ENCODE measurements at regions not wholly inside any gene's neighbourhood (a gene's known extent, or its start where the extent isn't known, plus 50 kb on each side); places are given as distances from the start of the nearest gene placed in this dataset.

DNA sequence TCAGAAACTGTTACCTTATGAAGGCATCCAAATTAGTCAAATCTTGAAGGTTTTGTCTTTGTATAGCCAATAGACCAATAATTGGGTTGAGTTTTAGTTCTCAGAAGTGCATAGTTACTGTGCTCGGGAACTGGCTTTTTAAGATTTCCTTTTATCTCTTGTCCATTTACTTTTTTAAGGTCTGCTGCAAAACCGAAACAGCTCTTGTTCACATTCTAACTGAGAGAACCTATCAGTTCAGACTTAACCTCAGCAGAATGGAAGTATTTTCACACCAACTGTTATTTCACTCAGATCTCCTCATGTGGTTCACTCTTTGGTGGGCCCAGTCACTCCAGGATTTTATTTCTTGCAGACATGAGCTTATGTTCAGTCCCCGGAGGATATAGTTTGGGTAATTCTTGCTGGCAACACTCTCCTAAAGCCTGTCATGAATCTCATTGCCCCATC lies 55.5 kb downstream of the TPBG start:
- no peak overlapping the region for H3K4me3 Mint-ChIP-seq (ENCODE audit: unreplicated experiment)
- H3K9me3 Mint-ChIP-seq (ENCODE audit: unreplicated experiment): no peaks in the 10 kb centered on the region
- H3K27ac Mint-ChIP-seq (ENCODE audit: unreplicated experiment): no peak overlapping the region
- H3K36me3 Mint-ChIP-seq (ENCODE audit: unreplicated experiment): no peaks in the 10 kb centered on the region
- TF ChIP-seq, protein P1, sequence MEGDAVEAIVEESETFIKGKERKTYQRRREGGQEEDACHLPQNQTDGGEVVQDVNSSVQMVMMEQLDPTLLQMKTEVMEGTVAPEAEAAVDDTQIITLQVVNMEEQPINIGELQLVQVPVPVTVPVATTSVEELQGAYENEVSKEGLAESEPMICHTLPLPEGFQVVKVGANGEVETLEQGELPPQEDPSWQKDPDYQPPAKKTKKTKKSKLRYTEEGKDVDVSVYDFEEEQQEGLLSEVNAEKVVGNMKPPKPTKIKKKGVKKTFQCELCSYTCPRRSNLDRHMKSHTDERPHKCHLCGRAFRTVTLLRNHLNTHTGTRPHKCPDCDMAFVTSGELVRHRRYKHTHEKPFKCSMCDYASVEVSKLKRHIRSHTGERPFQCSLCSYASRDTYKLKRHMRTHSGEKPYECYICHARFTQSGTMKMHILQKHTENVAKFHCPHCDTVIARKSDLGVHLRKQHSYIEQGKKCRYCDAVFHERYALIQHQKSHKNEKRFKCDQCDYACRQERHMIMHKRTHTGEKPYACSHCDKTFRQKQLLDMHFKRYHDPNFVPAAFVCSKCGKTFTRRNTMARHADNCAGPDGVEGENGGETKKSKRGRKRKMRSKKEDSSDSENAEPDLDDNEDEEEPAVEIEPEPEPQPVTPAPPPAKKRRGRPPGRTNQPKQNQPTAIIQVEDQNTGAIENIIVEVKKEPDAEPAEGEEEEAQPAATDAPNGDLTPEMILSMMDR (IDR thresholded peaks at IDR 0.05): no peak
- no peak for DNase-seq (ENCODE audit: extremely low spot score, unreplicated experiment)
- peaks cover 9% of the 10 kb centered on the region for H3K27me3 Mint-ChIP-seq (ENCODE audit: unreplicated experiment)
- H3K4me1 Mint-ChIP-seq (ENCODE audit: unreplicated experiment): peaks cover 12% of the 10 kb centered on the region

DNA sequence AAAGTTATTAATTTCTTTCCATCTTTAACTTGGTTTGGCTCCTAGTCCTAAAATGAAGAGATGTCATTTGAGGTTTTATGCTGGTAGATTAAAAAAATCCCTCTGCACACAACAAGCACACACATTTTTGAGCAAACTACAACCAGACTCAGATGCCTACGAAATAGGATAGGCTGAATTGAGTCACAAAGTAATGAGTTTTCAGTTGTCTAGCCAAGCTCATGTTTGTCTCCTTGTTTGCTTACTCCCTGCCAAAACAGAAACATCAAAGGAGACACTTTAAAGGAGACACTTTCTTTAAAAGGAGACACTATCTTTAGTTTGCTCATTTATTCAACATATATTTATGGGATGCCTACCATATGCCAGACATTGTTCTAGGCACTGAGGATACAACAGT lies 56.2 kb downstream of the TPBG start:
- H3K36me3 Mint-ChIP-seq (ENCODE audit: unreplicated experiment): no peaks in the 10 kb centered on the region
- no peak overlapping the region for H3K27ac Mint-ChIP-seq (ENCODE audit: unreplicated experiment)
- H3K4me3 Mint-ChIP-seq (ENCODE audit: unreplicated experiment): no peak overlapping the region
- H3K27me3 Mint-ChIP-seq (ENCODE audit: unreplicated experiment): peaks cover 13% of the 10 kb centered on the region
- H3K4me1 Mint-ChIP-seq (ENCODE audit: unreplicated experiment): peaks cover 12% of the 10 kb centered on the region
- DNase-seq (ENCODE audit: extremely low spot score, unreplicated experiment): no peak
- no peaks in the 10 kb centered on the region for H3K9me3 Mint-ChIP-seq (ENCODE audit: unreplicated experiment)
- TF ChIP-seq, protein P1 (IDR thresholded peaks at IDR 0.05): no peak

DNA sequence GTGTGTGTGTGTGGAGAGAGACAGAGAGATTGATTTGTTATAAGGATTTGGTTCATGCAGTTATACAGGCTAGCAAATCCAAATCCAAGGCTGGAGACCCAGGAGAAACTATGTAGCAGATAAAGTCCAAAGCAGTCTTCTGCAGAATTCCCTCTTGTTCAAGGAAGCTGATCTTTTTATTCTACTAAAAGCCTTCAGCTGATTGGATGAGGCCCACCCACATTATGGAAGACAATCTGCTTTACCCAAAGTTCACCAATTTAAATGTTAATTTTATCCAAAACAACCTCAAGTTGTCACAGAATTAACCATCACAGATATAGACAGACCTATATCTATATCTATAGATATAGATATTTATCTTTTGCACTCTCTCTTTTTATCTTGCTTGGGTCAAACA lies 67.0 kb downstream of the TPBG start:
- no peak for DNase-seq (ENCODE audit: extremely low spot score, unreplicated experiment)
- H3K4me3 Mint-ChIP-seq (ENCODE audit: unreplicated experiment): no peak overlapping the region
- peaks cover 16% of the 10 kb centered on the region for H3K27me3 Mint-ChIP-seq (ENCODE audit: unreplicated experiment)
- no peaks in the 10 kb centered on the region for H3K36me3 Mint-ChIP-seq (ENCODE audit: unreplicated experiment)
- no peak overlapping the region for H3K27ac Mint-ChIP-seq (ENCODE audit: unreplicated experiment)
- H3K4me1 Mint-ChIP-seq (ENCODE audit: unreplicated experiment): no peaks in the 10 kb centered on the region
- no peaks in the 10 kb centered on the region for H3K9me3 Mint-ChIP-seq (ENCODE audit: unreplicated experiment)
- TF ChIP-seq, protein P1 (IDR thresholded peaks at IDR 0.05): no peak

DNA sequence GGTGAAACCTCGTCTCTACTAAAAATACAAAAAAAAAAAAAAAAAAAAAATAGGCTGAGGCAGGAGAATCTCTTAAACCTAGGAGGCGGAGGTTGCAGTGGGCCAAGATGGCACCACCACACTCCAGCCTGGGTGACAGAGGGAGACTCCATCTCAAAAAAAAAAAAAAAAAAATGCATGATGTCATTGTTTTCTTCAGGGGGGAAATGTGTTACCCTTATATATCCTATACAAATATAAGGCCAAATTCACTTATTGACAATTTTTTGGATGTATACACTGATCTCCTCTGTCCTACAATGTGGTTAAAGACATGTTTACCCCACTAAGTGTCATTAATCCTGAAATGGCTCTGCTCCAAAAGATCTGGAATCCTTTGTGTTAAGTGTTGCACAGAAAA lies 73.1 kb downstream of the TPBG start:
- H3K36me3 Mint-ChIP-seq (ENCODE audit: unreplicated experiment): no peaks in the 10 kb centered on the region
- H3K4me1 Mint-ChIP-seq (ENCODE audit: unreplicated experiment): peaks cover 12% of the 10 kb centered on the region
- no peaks in the 10 kb centered on the region for H3K9me3 Mint-ChIP-seq (ENCODE audit: unreplicated experiment)
- H3K27me3 Mint-ChIP-seq (ENCODE audit: unreplicated experiment): peaks cover 39% of the 10 kb centered on the region
- no peak overlapping the region for H3K4me3 Mint-ChIP-seq (ENCODE audit: unreplicated experiment)
- H3K27ac Mint-ChIP-seq (ENCODE audit: unreplicated experiment): no peak overlapping the region
- TF ChIP-seq, protein P1 (IDR thresholded peaks at IDR 0.05): no peak
- no peak for DNase-seq (ENCODE audit: extremely low spot score, unreplicated experiment)

DNA sequence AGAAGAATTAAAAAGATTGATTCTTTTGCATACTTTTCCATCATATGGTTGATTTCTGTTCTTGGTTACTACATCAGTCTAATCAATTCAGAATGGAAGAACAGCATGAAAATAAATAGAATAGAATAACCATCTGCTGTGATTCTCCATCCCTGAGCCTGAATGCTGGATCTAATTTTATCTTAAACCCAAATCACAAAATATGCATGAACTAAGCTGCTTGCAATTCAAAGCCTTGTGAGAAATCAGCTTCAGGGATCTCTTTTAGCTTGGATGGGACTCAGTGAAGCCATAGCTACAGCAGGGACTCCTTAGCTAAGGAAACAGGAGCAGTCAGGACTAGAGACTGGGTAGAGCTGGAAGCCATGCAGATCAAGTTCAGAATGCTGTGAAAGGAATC lies 74.1 kb downstream of the TPBG start:
- peaks cover 13% of the 10 kb centered on the region for H3K4me1 Mint-ChIP-seq (ENCODE audit: unreplicated experiment)
- H3K4me3 Mint-ChIP-seq (ENCODE audit: unreplicated experiment): no peak overlapping the region
- H3K27me3 Mint-ChIP-seq (ENCODE audit: unreplicated experiment): peaks cover 44% of the 10 kb centered on the region
- H3K9me3 Mint-ChIP-seq (ENCODE audit: unreplicated experiment): no peaks in the 10 kb centered on the region
- no peaks in the 10 kb centered on the region for H3K36me3 Mint-ChIP-seq (ENCODE audit: unreplicated experiment)
- TF ChIP-seq, protein P1 (IDR thresholded peaks at IDR 0.05): no peak
- DNase-seq (ENCODE audit: extremely low spot score, unreplicated experiment): no peak
- no peak overlapping the region for H3K27ac Mint-ChIP-seq (ENCODE audit: unreplicated experiment)
